ENCODE measurements at regions not wholly inside any gene's neighbourhood (a gene's known extent, or its start where the extent isn't known, plus 50 kb on each side); places are given as distances from the start of the nearest gene placed in this dataset.

DNA sequence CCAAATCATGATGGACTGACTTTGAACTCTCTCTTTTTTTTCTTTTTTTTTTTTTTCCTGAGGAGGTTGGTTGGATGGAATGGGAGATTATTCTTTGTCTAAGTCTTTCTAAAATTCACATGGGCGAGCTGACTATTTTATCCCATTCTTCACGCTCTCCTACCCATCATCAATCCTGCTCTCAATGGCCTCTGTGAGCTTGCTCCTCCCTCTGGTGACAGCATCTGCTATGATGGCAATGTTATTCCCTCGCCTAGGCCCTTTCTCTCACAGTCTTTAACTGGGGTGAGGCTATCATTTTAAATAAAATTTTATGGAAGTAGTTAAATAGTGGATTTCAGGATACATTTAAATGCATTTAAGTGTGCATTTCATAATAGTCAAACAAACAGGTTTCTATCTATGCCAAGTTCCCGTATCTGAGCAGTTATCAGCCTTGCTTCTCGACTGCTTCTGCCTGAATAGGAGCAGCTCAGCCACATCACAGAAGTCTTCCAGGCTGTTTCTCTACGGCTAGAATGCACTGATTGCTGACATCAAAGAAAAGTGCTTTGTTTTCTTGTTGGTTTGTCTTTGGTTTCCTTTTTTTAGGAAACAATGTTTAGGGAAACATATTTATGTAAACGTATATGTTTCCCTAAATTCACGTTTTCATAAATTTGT, 2233.8 kb downstream of the MAT2B start:
- no peak overlapping the region for H3K27ac ChIP-seq
- TF ChIP-seq, protein P1, sequence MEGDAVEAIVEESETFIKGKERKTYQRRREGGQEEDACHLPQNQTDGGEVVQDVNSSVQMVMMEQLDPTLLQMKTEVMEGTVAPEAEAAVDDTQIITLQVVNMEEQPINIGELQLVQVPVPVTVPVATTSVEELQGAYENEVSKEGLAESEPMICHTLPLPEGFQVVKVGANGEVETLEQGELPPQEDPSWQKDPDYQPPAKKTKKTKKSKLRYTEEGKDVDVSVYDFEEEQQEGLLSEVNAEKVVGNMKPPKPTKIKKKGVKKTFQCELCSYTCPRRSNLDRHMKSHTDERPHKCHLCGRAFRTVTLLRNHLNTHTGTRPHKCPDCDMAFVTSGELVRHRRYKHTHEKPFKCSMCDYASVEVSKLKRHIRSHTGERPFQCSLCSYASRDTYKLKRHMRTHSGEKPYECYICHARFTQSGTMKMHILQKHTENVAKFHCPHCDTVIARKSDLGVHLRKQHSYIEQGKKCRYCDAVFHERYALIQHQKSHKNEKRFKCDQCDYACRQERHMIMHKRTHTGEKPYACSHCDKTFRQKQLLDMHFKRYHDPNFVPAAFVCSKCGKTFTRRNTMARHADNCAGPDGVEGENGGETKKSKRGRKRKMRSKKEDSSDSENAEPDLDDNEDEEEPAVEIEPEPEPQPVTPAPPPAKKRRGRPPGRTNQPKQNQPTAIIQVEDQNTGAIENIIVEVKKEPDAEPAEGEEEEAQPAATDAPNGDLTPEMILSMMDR (conservative IDR thresholded peaks at IDR 0.05): no peak

DNA sequence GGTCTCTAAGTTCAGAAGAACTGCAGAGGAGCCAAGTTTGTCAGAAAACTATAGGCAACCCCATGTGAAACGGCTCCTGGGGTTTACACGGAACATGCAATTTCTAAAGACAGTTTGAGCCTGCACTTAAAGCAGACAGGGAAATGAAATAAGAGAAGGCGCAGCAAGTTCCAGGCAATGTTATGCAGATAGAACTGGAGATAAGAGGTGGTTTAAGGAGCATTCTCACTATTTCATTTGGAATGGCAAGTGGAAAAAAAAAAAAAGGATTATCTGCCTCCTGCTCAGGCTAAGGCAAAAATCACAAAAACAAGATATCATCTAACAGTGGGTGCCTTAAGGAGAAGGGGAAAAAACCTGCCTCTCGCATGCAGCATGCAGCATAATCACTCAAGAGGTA, 2252.4 kb downstream of the MAT2B start:
- TF ChIP-seq, protein P1 (conservative IDR thresholded peaks at IDR 0.05): no peak
- no peak overlapping the region for H3K27ac ChIP-seq

DNA sequence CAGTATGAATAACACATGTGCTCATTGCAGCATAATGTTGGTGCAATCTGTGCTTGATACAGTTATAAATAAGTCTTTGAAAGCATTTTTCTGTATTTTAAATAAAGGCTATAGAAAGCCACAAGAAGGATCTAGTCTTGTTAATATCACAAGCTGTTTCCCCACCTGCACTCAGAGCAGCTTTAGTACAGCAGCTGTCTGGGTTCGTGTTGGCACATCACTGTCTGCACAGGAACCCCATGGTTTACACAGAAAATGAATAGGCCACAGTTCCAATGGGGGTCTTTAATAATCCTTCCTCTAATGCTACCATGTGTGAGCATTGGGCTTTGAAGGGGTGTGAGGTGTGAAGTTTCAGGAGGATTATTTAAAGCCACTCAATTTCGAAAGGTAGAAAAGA, 2269.7 kb downstream of the MAT2B start:
- no peak overlapping the region for H3K27ac ChIP-seq
- TF ChIP-seq, protein P1 (conservative IDR thresholded peaks at IDR 0.05): no peak

DNA sequence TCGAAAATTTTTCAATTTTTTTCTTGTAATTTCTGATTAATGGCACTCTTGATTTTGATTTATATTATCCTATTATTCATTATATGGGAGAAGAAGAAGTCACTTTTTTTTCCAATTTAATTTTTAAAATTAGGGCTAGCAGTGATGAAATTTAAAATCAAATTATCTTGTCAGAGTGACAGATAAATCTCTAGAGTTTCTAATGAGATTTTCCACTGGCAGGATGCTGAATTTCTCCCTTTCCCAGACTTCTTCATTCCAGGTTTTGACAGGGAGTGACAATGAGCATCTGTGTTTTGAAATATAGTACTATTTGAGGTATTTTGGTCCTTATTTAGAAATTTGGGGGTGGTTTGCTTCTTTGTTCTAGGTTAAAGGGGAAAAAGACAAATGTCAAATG, 2274.1 kb downstream of the MAT2B start:
- no peak overlapping the region for H3K27ac ChIP-seq
- TF ChIP-seq, protein P1 (conservative IDR thresholded peaks at IDR 0.05): no peak

DNA sequence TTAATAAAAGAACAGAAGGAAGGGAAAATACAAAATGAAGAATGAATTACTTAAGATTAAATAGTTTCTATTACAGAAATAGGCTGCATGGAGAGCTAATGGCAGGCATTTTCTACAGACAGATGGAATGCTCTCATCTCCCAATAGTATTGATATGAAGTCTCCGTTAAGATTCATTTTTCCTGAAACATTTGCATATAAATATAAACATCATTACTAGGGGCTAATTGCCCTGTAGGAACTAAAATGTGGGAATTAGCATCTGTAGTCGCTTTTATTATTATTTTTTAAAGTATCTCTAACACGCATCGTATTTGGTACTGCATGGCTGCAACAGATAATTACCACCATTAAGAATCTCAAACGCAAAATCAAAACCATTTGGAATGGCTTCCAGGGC, 2275.5 kb downstream of the MAT2B start:
- peak overlapping the region; percentile 77 for H3K27ac ChIP-seq
- TF ChIP-seq, protein P1 (conservative IDR thresholded peaks at IDR 0.05): no peak

DNA sequence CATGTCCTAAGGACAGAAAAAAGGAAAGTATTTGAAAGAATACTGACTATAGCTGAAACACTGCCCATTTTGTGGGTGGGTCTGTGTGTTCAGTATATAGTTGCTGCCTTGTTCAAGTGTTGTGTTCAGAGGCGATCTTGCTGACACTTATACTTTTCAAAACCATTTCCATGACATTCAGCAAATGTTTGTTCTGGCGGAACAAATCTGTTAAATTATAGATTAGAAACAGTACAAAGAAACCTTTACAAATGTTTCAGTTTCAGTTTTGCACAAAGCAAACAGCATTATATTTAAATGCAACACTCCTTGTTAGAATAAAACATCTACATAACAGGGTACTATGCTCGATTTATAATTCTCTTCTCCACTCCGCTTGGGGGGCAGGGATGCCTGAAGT, 2276.3 kb downstream of the MAT2B start:
- TF ChIP-seq, protein P1 (conservative IDR thresholded peaks at IDR 0.05): no peak
- H3K27ac ChIP-seq: peak overlapping the region; percentile 77

DNA sequence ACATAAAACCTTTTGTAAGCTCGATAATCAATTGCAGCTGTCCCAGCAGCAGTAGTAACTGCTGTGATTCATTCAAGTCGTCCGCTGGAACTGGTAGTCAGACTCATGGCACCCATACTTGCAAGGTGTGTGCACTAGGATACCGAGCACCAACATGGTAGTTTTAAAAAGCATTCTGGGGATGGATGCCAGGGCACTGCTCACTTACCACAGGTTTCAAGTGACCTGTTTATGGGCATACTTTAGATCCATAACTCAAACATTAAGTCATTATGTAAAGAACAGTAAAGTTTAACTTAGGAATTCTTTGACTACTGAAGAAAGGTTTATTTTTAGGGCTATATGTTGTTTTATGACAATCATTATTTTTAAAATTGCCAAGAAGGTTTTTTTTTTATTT, 2277.6 kb downstream of the MAT2B start:
- TF ChIP-seq, protein P1 (conservative IDR thresholded peaks at IDR 0.05): no peak
- peak overlapping the region; percentile 77 for H3K27ac ChIP-seq
